SK-N-SH treated with all-trans-retinoic acid at 6 μM for 48 hours (cell line): ENCODE measurements at regions not wholly inside any gene's neighbourhood (a gene's known extent, or its start where the extent isn't known, plus 50 kb on each side); places are given as distances from the start of the nearest gene placed in this dataset.
A peak's percentile ranks its signal among the peaks of the same experiment; 100 is the strongest.

Experiments used
- ATAC-seq: fragments of 200-7000 bp; cut with Tn5 transposase; 3 replicates; pipeline ENCODE4 v1.9.1; 2020; ENCODE audit warnings: mild to moderate bottlenecking, moderate library complexity
- ARNTL ChIP-seq: fragments of 450-650 bp; formaldehyde crosslinking; IDR thresholded peaks from 2 replicates; pipeline ENCODE4 v1.5.0; 2020; ENCODE audit warnings: low read depth, mild to moderate bottlenecking, moderate library complexity, borderline replicate concordance
- BACH2 ChIP-seq: fragments of 250-450 bp; sonication (Bioruptor Pico); IDR thresholded peaks from 2 replicates; pipeline ENCODE4 v1.9.0; 2021; ENCODE audit warnings: mild to moderate bottlenecking, borderline replicate concordance
- CSDC2 ChIP-seq: fragments of 250-450 bp; sonication (Bioruptor Pico); IDR thresholded peaks from 2 replicates; pipeline ENCODE4 v1.5.0; 2020; ENCODE audit warnings: mild to moderate bottlenecking, moderate library complexity
- ESRRG ChIP-seq: fragments of 250-450 bp; sonication (Bioruptor Pico); IDR thresholded peaks from 2 replicates; pipeline ENCODE4 v1.6.1; 2021; ENCODE audit warnings: mild to moderate bottlenecking
- ISL1 ChIP-seq: fragments of 250-450 bp; sonication (Bioruptor Pico); IDR thresholded peaks from 2 replicates; pipeline ENCODE4 v2.1.2; 2022; ENCODE audit warnings: mild to moderate bottlenecking, moderate library complexity
- RARB ChIP-seq: fragments of 250-450 bp; sonication (Bioruptor Pico); IDR thresholded peaks from 2 replicates; pipeline ENCODE4 v1.8.0; 2021; ENCODE audit warnings: mild to moderate bottlenecking, moderate library complexity
- SNAI2 ChIP-seq: fragments of 250-450 bp; sonication (Bioruptor Pico); IDR thresholded peaks from 2 replicates; pipeline ENCODE4 v1.5.0; 2020; ENCODE audit warnings: mild to moderate bottlenecking, moderate library complexity
- TCF4 ChIP-seq: fragments of 250-450 bp; sonication (Bioruptor Pico); IDR thresholded peaks from 2 replicates; pipeline ENCODE4 v1.8.0; 2021; ENCODE audit warnings: mild to moderate bottlenecking, moderate library complexity, borderline replicate concordance
- TSHZ2 ChIP-seq: fragments of 250-450 bp; sonication (Bioruptor Pico); IDR thresholded peaks from 2 replicates; pipeline ENCODE4 v1.5.0; 2020; ENCODE audit warnings: mild to moderate bottlenecking, moderate library complexity
- ZFP3 ChIP-seq: fragments of 250-450 bp; sonication (Bioruptor Pico); IDR thresholded peaks from 2 replicates; pipeline ENCODE4 v1.5.0; 2020; ENCODE audit warnings: mild to moderate bottlenecking, moderate library complexity
- ZFP30 ChIP-seq: fragments of 450-650 bp; formaldehyde crosslinking; IDR thresholded peaks from 2 replicates; pipeline ENCODE4 v1.5.0; 2022; ENCODE audit warnings: mild to moderate bottlenecking, moderate library complexity
- ZNF565 ChIP-seq: fragments of 450-650 bp; formaldehyde crosslinking; conservative IDR thresholded peaks from 2 replicates; pipeline ENCODE4 v1.5.0; 2020; ENCODE audit warnings: low read depth, mild to moderate bottlenecking, moderate library complexity
- ZNF70 ChIP-seq: fragments of 450-650 bp; formaldehyde crosslinking; IDR thresholded peaks from 2 replicates; pipeline ENCODE4 v1.5.0; 2020; ENCODE audit warnings: mild to moderate bottlenecking, moderate library complexity
- ZNF8 ChIP-seq: fragments of 450-650 bp; formaldehyde crosslinking; IDR thresholded peaks from 2 replicates; pipeline ENCODE4 v1.5.0; 2020; ENCODE audit warnings: mild to moderate bottlenecking, moderate library complexity
- TF ChIP-seq, protein P1 (sequence below): fragments of 250-450 bp; sonication (Bioruptor Pico); IDR thresholded peaks from 2 replicates; pipeline ENCODE4 v1.5.1; 2021; ENCODE audit warnings: mild to moderate bottlenecking, moderate library complexity

GRCh38 chr3:13142552-13143380, 69.5 kb upstream of the IQSEC1 start:
- ATAC-seq: no peak
- TF ChIP-seq, protein P1, sequence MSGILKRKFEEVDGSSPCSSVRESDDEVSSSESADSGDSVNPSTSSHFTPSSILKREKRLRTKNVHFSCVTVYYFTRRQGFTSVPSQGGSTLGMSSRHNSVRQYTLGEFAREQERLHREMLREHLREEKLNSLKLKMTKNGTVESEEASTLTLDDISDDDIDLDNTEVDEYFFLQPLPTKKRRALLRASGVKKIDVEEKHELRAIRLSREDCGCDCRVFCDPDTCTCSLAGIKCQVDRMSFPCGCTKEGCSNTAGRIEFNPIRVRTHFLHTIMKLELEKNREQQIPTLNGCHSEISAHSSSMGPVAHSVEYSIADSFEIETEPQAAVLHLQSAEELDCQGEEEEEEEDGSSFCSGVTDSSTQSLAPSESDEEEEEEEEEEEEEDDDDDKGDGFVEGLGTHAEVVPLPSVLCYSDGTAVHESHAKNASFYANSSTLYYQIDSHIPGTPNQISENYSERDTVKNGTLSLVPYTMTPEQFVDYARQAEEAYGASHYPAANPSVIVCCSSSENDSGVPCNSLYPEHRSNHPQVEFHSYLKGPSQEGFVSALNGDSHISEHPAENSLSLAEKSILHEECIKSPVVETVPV: no peak

- peak; percentile 62; the same call in 2 of the 3 replicates for ATAC-seq
- TF ChIP-seq RARB (CRISPR knock-in tag) (no peak), ARNTL (CRISPR knock-in tag) (no peak), TSHZ2 (CRISPR knock-in tag) (no peak), ISL1 (CRISPR knock-in tag) (no peak), BACH2 (CRISPR knock-in tag) (no peak), CSDC2 (no peak), ZFP3 (no peak)
- TF ChIP-seq, protein P1: no peak
- TF ChIP-seq, all 23 proteins: peak for 0
Measured at GRCh38 chr3:13141991-13142412, 68.8 kb upstream of the IQSEC1 start.

DNA sequence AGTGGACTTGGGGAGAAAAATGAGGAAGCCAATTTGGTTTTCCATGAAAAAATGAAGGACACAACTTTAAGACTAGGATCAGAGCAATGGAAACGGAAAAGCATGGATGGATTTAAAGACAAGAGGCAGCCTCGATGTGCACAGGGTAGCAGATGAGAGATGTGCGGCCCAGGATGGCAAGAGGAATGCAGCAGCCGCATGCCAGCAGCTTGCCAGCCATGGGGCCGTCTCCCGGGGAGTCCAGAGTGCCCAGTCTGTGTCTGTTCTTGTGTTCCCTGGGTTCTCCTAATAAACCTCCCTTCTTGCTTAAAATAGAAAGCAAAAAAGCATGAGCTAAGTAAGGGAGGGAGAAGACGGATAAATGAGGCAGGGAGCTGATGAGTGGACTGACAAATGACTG, 68.0 kb upstream of the IQSEC1 start:
- TF ChIP-seq TCF4 (no peak), ZNF70 (CRISPR knock-in tag) (no peak), SNAI2 (CRISPR knock-in tag) (no peak), BACH2 (CRISPR knock-in tag) (no peak), ESRRG (CRISPR knock-in tag) (no peak), ZFP30 (CRISPR knock-in tag) (no peak)
- TF ChIP-seq, protein P1: no peak
- no peak for ATAC-seq

GRCh38 chr3:13140596-13140995, 67.4 kb upstream of the IQSEC1 start:
- no peak for TF ChIP-seq ZNF70 (CRISPR knock-in tag)
- TF ChIP-seq SNAI2 (CRISPR knock-in tag): no peak
- TF ChIP-seq ZNF565 (CRISPR knock-in tag): no peak
- no peak for TF ChIP-seq ZNF8 (CRISPR knock-in tag)
- no peak for TF ChIP-seq TSHZ2 (CRISPR knock-in tag)
- TF ChIP-seq, all 23 proteins: peak for 0
- no peak for ATAC-seq
